ENCODE measurements at regions not wholly inside any gene's neighbourhood (a gene's known extent, or its start where the extent isn't known, plus 50 kb on each side); places are given as distances from the start of the nearest gene placed in this dataset.

GRCh38 chr4:18638031-18638430 lies 616.5 kb upstream of the LCORL start:
- TF ChIP-seq CTCF (IDR thresholded peaks at IDR 0.05; ENCODE audit: insufficient read depth, low read length): no peak
- TF ChIP-seq, protein P1, sequence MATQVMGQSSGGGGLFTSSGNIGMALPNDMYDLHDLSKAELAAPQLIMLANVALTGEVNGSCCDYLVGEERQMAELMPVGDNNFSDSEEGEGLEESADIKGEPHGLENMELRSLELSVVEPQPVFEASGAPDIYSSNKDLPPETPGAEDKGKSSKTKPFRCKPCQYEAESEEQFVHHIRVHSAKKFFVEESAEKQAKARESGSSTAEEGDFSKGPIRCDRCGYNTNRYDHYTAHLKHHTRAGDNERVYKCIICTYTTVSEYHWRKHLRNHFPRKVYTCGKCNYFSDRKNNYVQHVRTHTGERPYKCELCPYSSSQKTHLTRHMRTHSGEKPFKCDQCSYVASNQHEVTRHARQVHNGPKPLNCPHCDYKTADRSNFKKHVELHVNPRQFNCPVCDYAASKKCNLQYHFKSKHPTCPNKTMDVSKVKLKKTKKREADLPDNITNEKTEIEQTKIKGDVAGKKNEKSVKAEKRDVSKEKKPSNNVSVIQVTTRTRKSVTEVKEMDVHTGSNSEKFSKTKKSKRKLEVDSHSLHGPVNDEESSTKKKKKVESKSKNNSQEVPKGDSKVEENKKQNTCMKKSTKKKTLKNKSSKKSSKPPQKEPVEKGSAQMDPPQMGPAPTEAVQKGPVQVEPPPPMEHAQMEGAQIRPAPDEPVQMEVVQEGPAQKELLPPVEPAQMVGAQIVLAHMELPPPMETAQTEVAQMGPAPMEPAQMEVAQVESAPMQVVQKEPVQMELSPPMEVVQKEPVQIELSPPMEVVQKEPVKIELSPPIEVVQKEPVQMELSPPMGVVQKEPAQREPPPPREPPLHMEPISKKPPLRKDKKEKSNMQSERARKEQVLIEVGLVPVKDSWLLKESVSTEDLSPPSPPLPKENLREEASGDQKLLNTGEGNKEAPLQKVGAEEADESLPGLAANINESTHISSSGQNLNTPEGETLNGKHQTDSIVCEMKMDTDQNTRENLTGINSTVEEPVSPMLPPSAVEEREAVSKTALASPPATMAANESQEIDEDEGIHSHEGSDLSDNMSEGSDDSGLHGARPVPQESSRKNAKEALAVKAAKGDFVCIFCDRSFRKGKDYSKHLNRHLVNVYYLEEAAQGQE (IDR thresholded peaks at IDR 0.05; ENCODE audit: insufficient replicate concordance, low read depth): no peak
- no peak for TF ChIP-seq GABPA (IDR thresholded peaks at IDR 0.05; ENCODE audit: low read depth)
- no peak for TF ChIP-seq POLR2AphosphoS5 (IDR thresholded peaks at IDR 0.05; ENCODE audit: low read depth)
- no peak for TF ChIP-seq SPI1 (IDR thresholded peaks at IDR 0.05; ENCODE audit: borderline replicate concordance, low read depth)

Data from HL-60 (cell line).